NCI-H1092 treated with DMSO at 0.1 percent for 48 hours (cell line): ENCODE measurements at regions not wholly inside any gene's neighbourhood (a gene's known extent, or its start where the extent isn't known, plus 50 kb on each side); places are given as distances from the start of the nearest gene placed in this dataset.
"Not testable (repeated sequence)": the region's sequence is repeated elsewhere in the genome, so short reads cannot be mapped to it uniquely, and the experiment has no call there.

ENCODE experiments used
- DNase-seq: peaks from one replicate; lab custom pipeline; 2025; lab: John Stamatoyannopoulos, UW

- DNase-seq = no peak
These were observed 98.2 kb downstream of the AHR start for GRCh38 chr7:17396692-17397091.

GRCh38 chr7:17401791-17402627 lies 103.6 kb downstream of the AHR start:
- DNase-seq = no peak

GRCh38 chr7:17402628-17403278 lies 104.3 kb downstream of the AHR start:
- DNase-seq = no peak

GRCh38 chr7:17404006-17404405 lies 105.6 kb downstream of the AHR start:
- no peak for DNase-seq

- no peak for DNase-seq
These were observed 107.3 kb downstream of the AHR start for GRCh38 chr7:17405786-17406185.

- no peak for DNase-seq
These were observed 108.3 kb downstream of the AHR start for GRCh38 chr7:17406738-17407137.

GRCh38 chr7:17407229-17407628 lies 108.8 kb downstream of the AHR start:
- DNase-seq = no peak

- DNase-seq = no peak
These were observed 109.9 kb downstream of the AHR start for GRCh38 chr7:17408245-17408903.

- no peak for DNase-seq
These were observed 110.4 kb downstream of the AHR start for GRCh38 chr7:17408904-17409290.

GRCh38 chr7:17411922-17412321 lies 113.5 kb downstream of the AHR start:
- DNase-seq = no peak

GRCh38 chr7:17412883-17413282 lies 114.4 kb downstream of the AHR start:
- no peak for DNase-seq

GRCh38 chr7:17415955-17416354 lies 117.5 kb downstream of the AHR start:
- no peak for DNase-seq

GRCh38 chr7:17420308-17421015 lies 122.0 kb downstream of the AHR start:
- DNase-seq = not testable (repeated sequence)

- DNase-seq = no peak
These were observed 123.5 kb downstream of the AHR start for GRCh38 chr7:17421941-17422340.

GRCh38 chr7:17422966-17423365 lies 124.5 kb downstream of the AHR start:
- DNase-seq = no peak

GRCh38 chr7:17427924-17428323 lies 129.5 kb downstream of the AHR start:
- DNase-seq = no peak

- no peak for DNase-seq
These were observed 131.1 kb downstream of the AHR start for GRCh38 chr7:17429579-17429978.

GRCh38 chr7:17432793-17433192 lies 134.3 kb downstream of the AHR start:
- DNase-seq = no peak

GRCh38 chr7:17434191-17434590 lies 135.7 kb downstream of the AHR start:
- no peak for DNase-seq

- DNase-seq = no peak
These were observed 136.6 kb downstream of the AHR start for GRCh38 chr7:17434841-17435692.

GRCh38 chr7:17436126-17436525 lies 137.7 kb downstream of the AHR start:
- no peak for DNase-seq
